ENCODE measurements at regions not wholly inside any gene's neighbourhood (a gene's known extent, or its start where the extent isn't known, plus 50 kb on each side); places are given as distances from the start of the nearest gene placed in this dataset.

- no peak for DNase-seq
Measured at GRCh38 chr1:58310469-58310868, 236.1 kb downstream of the OMA1 start.

- no peak for DNase-seq
Measured at GRCh38 chr1:58308206-58308605, 238.3 kb downstream of the OMA1 start.

- no peak for DNase-seq
Measured at GRCh38 chr1:58307431-58307830, 239.1 kb downstream of the OMA1 start.

- DNase-seq = no peak
Measured at GRCh38 chr1:58305622-58306021, 240.9 kb downstream of the OMA1 start.

GRCh38 chr1:58304346-58304975 is 242.1 kb downstream of the OMA1 start:
- DNase-seq = no peak

GRCh38 chr1:58303841-58304240 is 242.7 kb downstream of the OMA1 start:
- no peak for DNase-seq

- DNase-seq = peak in 1 of 2 experiments; percentile 26
Measured at GRCh38 chr1:58293388-58293787, 253.1 kb downstream of the OMA1 start.

GRCh38 chr1:58290685-58291372 is 255.7 kb downstream of the OMA1 start:
- DNase-seq = no peak

GRCh38 chr1:58288624-58289142 is 257.8 kb downstream of the OMA1 start:
- no peak for DNase-seq

- no peak for DNase-seq
Measured at GRCh38 chr1:58287894-58288623, 258.5 kb downstream of the OMA1 start.

GRCh38 chr1:58284225-58284510 is 262.4 kb downstream of the OMA1 start:
- DNase-seq = no peak

- DNase-seq = no peak
Measured at GRCh38 chr1:58283388-58284224, 262.9 kb downstream of the OMA1 start.

- DNase-seq = no peak
Measured at GRCh38 chr1:58282623-58283387, 263.7 kb downstream of the OMA1 start.

- no peak for DNase-seq
Measured at GRCh38 chr1:58266242-58266641, 280.3 kb downstream of the OMA1 start.

GRCh38 chr1:58264462-58264861 is 282.1 kb downstream of the OMA1 start:
- no peak for DNase-seq

GRCh38 chr1:58262702-58263101 is 283.8 kb downstream of the OMA1 start:
- no peak for DNase-seq

- DNase-seq = no peak
Measured at GRCh38 chr1:58258082-58258481, 288.4 kb downstream of the OMA1 start.

- DNase-seq = no peak
Measured at GRCh38 chr1:58257003-58257402, 289.5 kb downstream of the OMA1 start.

GRCh38 chr1:58256546-58256945 is 290.0 kb downstream of the OMA1 start:
- DNase-seq = no peak

GRCh38 chr1:58256041-58256440 is 290.5 kb downstream of the OMA1 start:
- DNase-seq = no peak

- DNase-seq = no peak
Measured at GRCh38 chr1:58255192-58255591, 291.3 kb downstream of the OMA1 start.

GRCh38 chr1:58251430-58252073 is 295.0 kb downstream of the OMA1 start:
- no peak for DNase-seq
